K562 (cell line): ENCODE measurements at regions not wholly inside any gene's neighbourhood (a gene's known extent, or its start where the extent isn't known, plus 50 kb on each side); places are given as distances from the start of the nearest gene placed in this dataset.

ENCODE experiments used
- ATAC-seq: fragments of 200-7000 bp; cut with Tn5 transposase; 3 replicates; pipeline ENCODE4 v1.9.1; 2020; ENCODE audit warnings: moderate library complexity
- BruUV-seq: library from RNA; stranded (reverse); fragments of 400-500 nt; replicated peaks from 2 replicates; lab custom pipeline; 2021; lab: Mats Ljungman, UMichigan
- CTCF ChIA-PET: fragments of 300-600 bp; formaldehyde crosslinking; extraction: SDS; loops from one replicate; lab custom pipeline; 2021; ENCODE audit warnings: low intra/inter-chr PET ratio; lab: Yijun Ruan, JAX
- POLR2A ChIA-PET: fragments of 300-600, 350-650 bp; sonication (Branson Sonifier 250); formaldehyde crosslinking; extraction: SDS; loops from one replicate; lab custom pipeline; 2021; ENCODE audit warnings: antibody characterized with exemption, inconsistent platforms; lab: Yijun Ruan, JAX
- DNase-seq, 4 experiments: peaks; one replicate each; pipeline versions ENCODE4 v3.0.0 to v3.0.0-alpha.2; 2011 to 2018; ENCODE audit warnings: low spot score in 3 of 4, mixed read lengths in 3 of 4; ENCODE audit errors: extremely low read depth in 1 of 4
- FAIRE-seq: peaks from 2 replicates; lab custom pipeline; 2011; peaks lifted over from hg19 to GRCh38; lab: Jason Lieb, UNC
- H2AFZ ChIP-seq: 2 replicates; pipeline ENCODE4 v1.6.0; 2011; ENCODE audit warnings: low read depth, low read length, control low read depth, inconsistent platforms
- H3K27ac ChIP-seq: fragments of 200-600 bp; 3 replicates; pipeline ENCODE4 v1.8.0; 2011; ENCODE audit warnings: low read depth, mild to moderate bottlenecking, control low read depth, inconsistent platforms, low read length, moderate library complexity, mixed read lengths; ENCODE audit errors: extremely low read depth
- H3K27me3 ChIP-seq, 2 experiments: fragments of 300-600 bp in 1 of 2; 2 replicates in 1 of 2; 3 replicates in 1 of 2; pipeline versions ENCODE4 v1.6.0 to v1.8.0; 2011; ENCODE audit warnings: inconsistent platforms in 2 of 2, low read length in 2 of 2, mild to moderate bottlenecking in 1 of 2, mixed read lengths in 1 of 2, moderate library complexity in 1 of 2; ENCODE audit not compliant: control insufficient read depth in 2 of 2, insufficient read depth in 2 of 2
- H3K36me3 ChIP-seq: fragments of 300-600 bp; 3 replicates; pipeline ENCODE4 v1.8.0; 2011; ENCODE audit warnings: mild to moderate bottlenecking, low read length, inconsistent platforms; ENCODE audit not compliant: control insufficient read depth, insufficient read depth
- H3K4me1 ChIP-seq, 2 experiments: fragments of 200-600 bp in 1 of 2; replicated peaks in 1 of 2; 2 replicates in 1 of 2; 3 replicates in 1 of 2; pipeline versions ENCODE4 v1.5.1 to v1.8.0; 2011; ENCODE audit warnings: inconsistent platforms in 2 of 2, low read length in 2 of 2, mild to moderate bottlenecking in 1 of 2, mixed read lengths in 1 of 2, moderate library complexity in 1 of 2; ENCODE audit not compliant: control insufficient read depth in 2 of 2, insufficient read depth in 2 of 2
- H3K4me2 ChIP-seq: 2 replicates; pipeline ENCODE4 v1.6.1; 2011; ENCODE audit warnings: low read length, control low read depth, inconsistent platforms, mixed read lengths; ENCODE audit not compliant: insufficient read depth
- H3K4me3 ChIP-seq: fragments of 200-600 bp; sonication (generic), shearing (Covaris generic); 2 replicates; pipeline ENCODE4 v1.5.1; 2016; ENCODE audit warnings: control low read depth, inconsistent platforms
- H3K79me2 ChIP-seq: fragments of 200-600 bp; 3 replicates; pipeline ENCODE4 v1.8.0; 2011; ENCODE audit warnings: low read length, inconsistent platforms; ENCODE audit not compliant: control insufficient read depth, insufficient read depth
- H3K9ac ChIP-seq, 2 experiments: 2 replicates each; pipeline versions ENCODE4 v1.6.0 to v1.6.1; 2011; ENCODE audit warnings: low read depth in 2 of 2, low read length in 2 of 2, control low read depth in 1 of 2, inconsistent platforms in 1 of 2, mild to moderate bottlenecking in 1 of 2, mixed read lengths in 1 of 2; ENCODE audit not compliant: insufficient read depth in 1 of 2
- H3K9me1 ChIP-seq: one replicate; pipeline ENCODE4 v1.6.0; 2011; ENCODE audit warnings: inconsistent platforms, mild to moderate bottlenecking, low read length, moderate library complexity; ENCODE audit not compliant: control insufficient read depth, insufficient read depth
- H3K9me3 ChIP-seq: replicated peaks from 2 replicates; pipeline ENCODE4 v1.5.1; 2011; ENCODE audit warnings: low read depth, low read length, inconsistent platforms; ENCODE audit not compliant: control insufficient read depth, insufficient read depth
- H4K20me1 ChIP-seq: replicated peaks from 2 replicates; pipeline ENCODE4 v1.6.1; 2011; ENCODE audit warnings: low read length, inconsistent platforms, mixed read lengths; ENCODE audit not compliant: control insufficient read depth, insufficient read depth
- ETV5 ChIP-seq: sonication (generic); formaldehyde crosslinking; IDR thresholded peaks from 2 replicates; pipeline ENCODE4 v1.4.0; 2020; ENCODE audit warnings: low read depth, mild to moderate bottlenecking, missing genetic modification reagents
- ILF3 ChIP-seq: fragments of 450-650 bp; IDR thresholded peaks from 2 replicates; pipeline ENCODE4 v1.6.1; 2018; ENCODE audit warnings: antibody characterized with exemption, mild to moderate bottlenecking, moderate library complexity, borderline replicate concordance
- MGA ChIP-seq: fragments of 450-650 bp; IDR thresholded peaks from 2 replicates; pipeline ENCODE4 v1.6.1; 2016; ENCODE audit warnings: mild to moderate bottlenecking, moderate library complexity
- NFIC ChIP-seq: fragments of 450-650 bp; IDR thresholded peaks from 2 replicates; pipeline ENCODE4 v1.6.1; 2017; ENCODE audit warnings: mild to moderate bottlenecking, inconsistent platforms
- SMARCB1 ChIP-seq: IDR thresholded peaks from 2 replicates; pipeline ENCODE4 v1.6.1; 2011; ENCODE audit warnings: improper control_type of control experiment, low read depth; ENCODE audit not compliant: insufficient read length
- SRSF1 ChIP-seq: fragments of 200-400 bp; formaldehyde crosslinking; IDR thresholded peaks from 2 replicates; pipeline ENCODE4 v1.6.1; 2017; ENCODE audit warnings: mild to moderate bottlenecking, low read depth, low read length, moderate library complexity
- TAF15 ChIP-seq: fragments of 200-400 bp; formaldehyde crosslinking; IDR thresholded peaks from 2 replicates; pipeline ENCODE4 v1.6.1; 2017; ENCODE audit warnings: mild to moderate bottlenecking, low read depth, low read length, moderate library complexity
- TCF3 ChIP-seq: sonication (generic); formaldehyde crosslinking; IDR thresholded peaks from 2 replicates; pipeline ENCODE4 v1.4.0; 2020; ENCODE audit warnings: mild to moderate bottlenecking, missing genetic modification reagents
- WGBS: fragments of 100-300 bp; shearing (Covaris generic); methylation state at CpG from one replicate; pipeline ENCODE4 v1.1.6; 2016; ENCODE audit warnings: low coverage, mixed read lengths; ENCODE audit not compliant: insufficient coverage; ENCODE audit errors: missing lambda C conversion rate; 5-methylcytosine and 5-hydroxymethylcytosine counted together
- in situ Hi-C: fragments of 300-500 bp; cut with MboI; formaldehyde crosslinking; loops from 4 replicates; pipeline ENCODE4 v1.15.0; 2018; ENCODE audit warnings: inconsistent platforms, mixed read lengths
- intact Hi-C: fragments of 100-400 bp; cut with micrococcal nuclease; formaldehyde crosslinking; loops from 2 replicates; pipeline ENCODE4 v1.14.2; 2022

GRCh38 chr13:65864039-65864438 lies 1366.1 kb downstream of the PCDH9 start:
- in situ Hi-C loops (no loop called here), intact Hi-C loops (no loop called here)
- H3K27me3 ChIP-seq = no peaks in the 10 kb centered on the region
- DNase-seq (no peak), ATAC-seq (no peak), FAIRE-seq (no peak)
- no peak overlapping the region for H3K4me3 ChIP-seq
- whole genome bisulfite sequencing = 20% methylated on average over 1 of the region's 1 CpG
- H3K4me2 ChIP-seq = no peak overlapping the region
- ChIA-PET CTCF (no interaction called here), POLR2A (no interaction called here)
- no peak overlapping the region for H3K9ac ChIP-seq
- H4K20me1 ChIP-seq = no peaks in the 10 kb centered on the region
- no peaks in the 10 kb centered on the region for H3K36me3 ChIP-seq
- BruUV-seq = no TSS peak
- H3K79me2 ChIP-seq = no peaks in the 10 kb centered on the region
- no peaks in the 10 kb centered on the region for H3K4me1 ChIP-seq
- H3K9me3 ChIP-seq = no peaks in the 10 kb centered on the region
- H2AFZ ChIP-seq = no peak overlapping the region
- H3K9me1 ChIP-seq = no peaks in the 10 kb centered on the region
- H3K27ac ChIP-seq = no peak overlapping the region
- TF ChIP-seq ETV5 (no peak), NFIC (no peak), SRSF1 (no peak), TCF3 (no peak), TAF15 (no peak), MGA (no peak), SMARCB1 (no peak), ILF3 (no peak)
